ENCODE measurements at regions not wholly inside any gene's neighbourhood (a gene's known extent, or its start where the extent isn't known, plus 50 kb on each side); places are given as distances from the start of the nearest gene placed in this dataset.

GRCh38 chr14:86124328-86124727 is 594.4 kb downstream of the FLRT2 start (continued):
- TF ChIP-seq, protein P1, sequence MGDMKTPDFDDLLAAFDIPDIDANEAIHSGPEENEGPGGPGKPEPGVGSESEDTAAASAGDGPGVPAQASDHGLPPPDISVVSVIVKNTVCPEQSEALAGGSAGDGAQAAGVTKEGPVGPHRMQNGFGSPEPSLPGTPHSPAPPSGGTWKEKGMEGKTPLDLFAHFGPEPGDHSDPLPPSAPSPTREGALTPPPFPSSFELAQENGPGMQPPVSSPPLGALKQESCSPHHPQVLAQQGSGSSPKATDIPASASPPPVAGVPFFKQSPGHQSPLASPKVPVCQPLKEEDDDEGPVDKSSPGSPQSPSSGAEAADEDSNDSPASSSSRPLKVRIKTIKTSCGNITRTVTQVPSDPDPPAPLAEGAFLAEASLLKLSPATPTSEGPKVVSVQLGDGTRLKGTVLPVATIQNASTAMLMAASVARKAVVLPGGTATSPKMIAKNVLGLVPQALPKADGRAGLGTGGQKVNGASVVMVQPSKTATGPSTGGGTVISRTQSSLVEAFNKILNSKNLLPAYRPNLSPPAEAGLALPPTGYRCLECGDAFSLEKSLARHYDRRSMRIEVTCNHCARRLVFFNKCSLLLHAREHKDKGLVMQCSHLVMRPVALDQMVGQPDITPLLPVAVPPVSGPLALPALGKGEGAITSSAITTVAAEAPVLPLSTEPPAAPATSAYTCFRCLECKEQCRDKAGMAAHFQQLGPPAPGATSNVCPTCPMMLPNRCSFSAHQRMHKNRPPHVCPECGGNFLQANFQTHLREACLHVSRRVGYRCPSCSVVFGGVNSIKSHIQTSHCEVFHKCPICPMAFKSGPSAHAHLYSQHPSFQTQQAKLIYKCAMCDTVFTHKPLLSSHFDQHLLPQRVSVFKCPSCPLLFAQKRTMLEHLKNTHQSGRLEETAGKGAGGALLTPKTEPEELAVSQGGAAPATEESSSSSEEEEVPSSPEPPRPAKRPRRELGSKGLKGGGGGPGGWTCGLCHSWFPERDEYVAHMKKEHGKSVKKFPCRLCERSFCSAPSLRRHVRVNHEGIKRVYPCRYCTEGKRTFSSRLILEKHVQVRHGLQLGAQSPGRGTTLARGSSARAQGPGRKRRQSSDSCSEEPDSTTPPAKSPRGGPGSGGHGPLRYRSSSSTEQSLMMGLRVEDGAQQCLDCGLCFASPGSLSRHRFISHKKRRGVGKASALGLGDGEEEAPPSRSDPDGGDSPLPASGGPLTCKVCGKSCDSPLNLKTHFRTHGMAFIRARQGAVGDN (IDR thresholded peaks at IDR 0.05): no peak
- TF ChIP-seq RFX5 (IDR thresholded peaks at IDR 0.05; ENCODE audit: low read depth, low read length) (no peak), DPF2 (IDR thresholded peaks at IDR 0.05) (no peak), NR2F1 (conservative IDR thresholded peaks at IDR 0.05) (no peak), NFYA (IDR thresholded peaks at IDR 0.05; ENCODE audit: borderline replicate concordance, low read depth, low read length) (no peak), MEF2B (IDR thresholded peaks at IDR 0.05; ENCODE audit: partially characterized antibody, poor library complexity, severe bottlenecking) (no peak), CHD2 (IDR thresholded peaks at IDR 0.05; ENCODE audit: borderline replicate concordance, low read depth, low read length) (no peak), TBL1XR1 (IDR thresholded peaks at IDR 0.05; ENCODE audit: low read depth, low read length) (no peak), ZNF217 (IDR thresholded peaks at IDR 0.05) (no peak)

GRCh38 chr14:86115972-86116371 is 586.0 kb downstream of the FLRT2 start:
- no peaks in the 10 kb centered on the region for H3K79me2 ChIP-seq (ENCODE audit: control insufficient read depth, insufficient read depth, low read length)
- in situ Hi-C loops (cut with MboI): no loop called here
- WGBS (ENCODE audit: insufficient coverage, insufficient replicate concordance, low lambda C conversion rate, missing lambda C conversion rate): 0% methylated on average over 1 of the region's 1 CpG
- H3K4me1 ChIP-seq (ENCODE audit: control insufficient read depth, insufficient read depth, low read length): no peaks in the 10 kb centered on the region
- intact Hi-C loops (cut with micrococcal nuclease; ENCODE audit: unreplicated experiment): no loop called here
- CTCF ChIA-PET: no interaction called here
- FAIRE-seq: no peak
- no peak overlapping the region for H3K27ac ChIP-seq (ENCODE audit: control insufficient read depth, insufficient read depth)
- RAD21 ChIA-PET (ENCODE audit: unreplicated experiment): no interaction called here
- H3K27me3 ChIP-seq (replicated peaks in 1 of 2; ENCODE audit: control insufficient read depth in 2 of 2, insufficient read depth in 2 of 2, low read length in 1 of 2): no peaks in the 10 kb centered on the region
- DNase-seq (ENCODE audit: low read depth, low spot score): no peak
- no peak overlapping the region for H2AFZ ChIP-seq (ENCODE audit: control insufficient read depth, low read depth, low read length)
- no TSS peak for BruUV-seq (replicated peaks)
- H3K9me3 ChIP-seq (replicated peaks; ENCODE audit: control insufficient read depth, insufficient read depth, low read length): no peaks in the 10 kb centered on the region
- H3K4me2 ChIP-seq (ENCODE audit: control insufficient read depth, insufficient read depth): no peak overlapping the region
- no peak overlapping the region for H3K9ac ChIP-seq (ENCODE audit: control insufficient read depth, insufficient read depth, low read length)
- H4K20me1 ChIP-seq (ENCODE audit: control insufficient read depth, insufficient read depth): no peaks in the 10 kb centered on the region
- H3K4me3 ChIP-seq: no peak overlapping the region
- no peaks in the 10 kb centered on the region for H3K36me3 ChIP-seq (ENCODE audit: control insufficient read depth in 2 of 2, insufficient read depth in 2 of 2, low read length in 1 of 2)
- ATAC-seq: no peak
- POLR2A ChIA-PET: no interaction called here
- SMC1A ChIA-PET (ENCODE audit: uncharacterized antibody, unreplicated experiment): no interaction called here
- TF ChIP-seq TAF1 (IDR thresholded peaks at IDR 0.05; ENCODE audit: borderline replicate concordance, low read depth, low read length): no peak
- no peak for TF ChIP-seq SPI1 (IDR thresholded peaks at IDR 0.05; ENCODE audit: borderline replicate concordance, insufficient read depth, low read depth, low read length)
- no peak for TF ChIP-seq ATF7 (IDR thresholded peaks at IDR 0.05; ENCODE audit: low read depth)
- no peak for TF ChIP-seq ZBED1 (IDR thresholded peaks at IDR 0.05; ENCODE audit: borderline replicate concordance)
- TF ChIP-seq RFX5 (IDR thresholded peaks at IDR 0.05; ENCODE audit: low read depth, low read length): no peak
- TF ChIP-seq ZNF207 (IDR thresholded peaks at IDR 0.05; ENCODE audit: borderline replicate concordance): no peak
- no peak for TF ChIP-seq CUX1 (IDR thresholded peaks at IDR 0.05; ENCODE audit: insufficient replicate concordance, low read depth, low read length)
